ENCODE measurements at regions not wholly inside any gene's neighbourhood (a gene's known extent, or its start where the extent isn't known, plus 50 kb on each side); places are given as distances from the start of the nearest gene placed in this dataset.

DNA sequence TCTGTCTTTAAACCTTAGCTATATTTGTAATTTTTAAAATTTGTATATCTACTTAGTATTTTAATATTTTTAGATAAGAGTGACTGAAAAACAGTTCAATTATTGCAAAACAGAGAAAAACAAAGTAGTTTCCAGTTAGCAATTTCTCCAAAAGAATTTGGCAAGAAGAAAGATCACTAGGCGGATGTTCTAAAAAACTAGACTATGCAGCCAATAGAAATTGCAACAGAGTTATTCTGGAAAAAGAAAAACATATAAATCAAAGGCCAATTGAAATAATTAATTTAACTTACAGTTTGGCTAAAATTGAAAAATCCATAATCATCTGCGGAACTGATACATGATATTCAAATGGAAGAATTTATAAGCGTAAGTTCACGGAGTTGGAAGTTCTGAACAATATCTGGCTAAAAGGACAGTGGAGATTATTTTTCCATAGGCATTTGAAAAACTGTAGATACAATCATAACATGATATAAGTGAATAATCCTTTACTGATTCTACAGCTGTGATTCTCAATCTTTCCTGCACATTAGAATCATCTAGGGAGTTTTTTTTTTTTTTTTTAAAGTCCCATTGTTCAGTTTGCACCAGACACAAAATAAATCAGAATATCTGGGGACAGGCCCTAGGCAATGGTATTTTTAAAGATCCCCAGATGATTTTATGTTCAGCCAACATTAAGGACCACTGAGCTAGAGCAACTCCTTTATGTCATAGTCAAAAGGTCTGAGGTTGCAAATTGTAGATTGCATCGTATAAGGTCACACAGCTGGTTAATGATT is 605.1 kb upstream of the DAB2 start:
- no peak for DNase-seq

DNA sequence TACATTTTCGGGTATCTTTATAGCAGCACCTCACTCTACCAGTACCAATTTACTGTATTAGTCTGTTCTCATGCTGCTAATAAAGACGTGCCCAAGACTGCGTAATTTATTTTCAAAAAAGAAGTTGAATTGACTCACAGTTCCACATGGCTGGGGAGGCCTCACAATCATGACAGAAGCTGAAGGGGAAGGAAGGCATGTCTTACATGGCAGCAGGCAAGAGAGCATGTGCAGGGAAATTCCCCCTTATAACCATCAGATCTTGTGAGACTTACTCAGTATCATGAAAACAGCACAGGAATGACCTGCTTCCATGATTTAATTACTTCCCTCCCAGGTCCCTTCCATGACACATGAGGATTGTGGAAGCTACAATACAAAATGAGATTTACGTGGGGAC is 602.6 kb upstream of the DAB2 start:
- DNase-seq, result no peak

DNA sequence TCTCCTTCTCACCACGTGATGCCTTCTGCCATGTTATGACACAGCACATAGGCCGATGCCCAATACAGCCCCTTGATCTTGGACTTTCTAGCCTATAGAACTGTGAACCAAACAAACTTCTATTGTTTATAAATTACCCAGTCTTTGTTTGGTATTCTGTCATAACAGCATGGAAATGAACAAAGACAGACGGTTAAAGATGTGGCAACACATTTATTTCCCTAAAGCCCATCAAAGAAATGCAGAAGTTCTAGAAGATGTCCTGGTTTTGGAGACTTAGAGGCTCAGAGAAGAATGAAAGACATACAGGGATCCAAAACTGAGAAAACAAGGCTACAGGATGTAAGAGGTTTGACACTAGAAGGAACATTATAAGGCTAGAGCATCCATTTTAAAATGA is 600.8 kb upstream of the DAB2 start:
- no peak for DNase-seq

DNA sequence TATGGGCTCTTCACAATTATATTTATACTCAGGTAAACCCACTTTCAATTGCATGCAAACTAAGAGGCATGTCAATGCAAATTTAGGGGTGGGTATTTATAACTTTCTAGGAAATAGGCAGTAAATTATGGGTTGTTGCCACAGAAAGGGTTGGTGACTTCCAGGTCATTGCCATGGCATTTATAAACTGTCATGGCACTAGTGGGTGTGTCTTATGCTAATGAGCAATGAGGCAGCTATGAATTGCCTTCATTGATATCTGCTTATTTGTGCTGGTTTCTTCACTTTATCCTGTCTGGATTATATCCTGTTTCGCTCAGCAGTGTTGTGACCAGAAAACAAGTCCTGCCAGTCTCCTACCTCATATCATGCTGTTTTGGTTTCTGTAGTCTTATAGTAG is 597.3 kb upstream of the DAB2 start:
- DNase-seq, result no peak

DNA sequence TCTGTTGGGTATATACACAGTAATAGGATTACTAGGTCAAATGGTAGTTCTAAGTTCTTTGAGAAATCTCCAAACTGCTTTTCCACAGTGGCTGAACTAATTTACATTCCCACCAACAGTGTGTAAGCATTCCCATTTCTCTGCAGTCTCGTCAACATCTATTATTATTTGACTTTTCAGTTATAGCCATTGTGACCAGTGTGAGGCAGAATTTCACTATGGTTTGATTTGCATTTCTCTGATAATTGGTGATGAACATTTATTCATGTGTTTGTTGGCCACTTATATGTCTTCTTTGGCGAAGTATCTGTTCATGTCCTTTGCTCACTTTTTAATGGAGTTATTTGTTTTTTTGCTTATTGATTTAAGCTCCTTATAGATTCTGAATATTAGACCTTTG is 596.2 kb upstream of the DAB2 start:
- DNase-seq, result no peak

DNA sequence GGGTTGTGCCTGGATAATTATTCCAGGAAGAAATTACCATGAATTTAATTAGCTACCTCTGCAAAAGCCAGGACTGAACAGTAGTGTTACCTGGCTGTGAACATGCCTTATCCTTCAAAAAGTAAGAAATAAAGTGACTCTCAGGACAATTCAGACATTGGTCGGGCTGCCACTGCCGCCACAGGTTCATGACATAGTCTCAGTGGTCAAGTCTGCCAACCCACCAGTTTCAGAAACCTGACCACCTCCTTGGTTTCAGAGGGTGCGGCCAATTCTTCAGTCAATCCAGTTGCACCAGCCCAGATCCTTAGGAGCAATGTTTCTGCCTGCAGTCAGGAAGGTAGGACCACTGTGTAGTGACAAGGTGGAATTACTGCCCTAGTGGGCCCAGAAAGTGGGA is 593.1 kb upstream of the DAB2 start:
- DNase-seq, result no peak

DNA sequence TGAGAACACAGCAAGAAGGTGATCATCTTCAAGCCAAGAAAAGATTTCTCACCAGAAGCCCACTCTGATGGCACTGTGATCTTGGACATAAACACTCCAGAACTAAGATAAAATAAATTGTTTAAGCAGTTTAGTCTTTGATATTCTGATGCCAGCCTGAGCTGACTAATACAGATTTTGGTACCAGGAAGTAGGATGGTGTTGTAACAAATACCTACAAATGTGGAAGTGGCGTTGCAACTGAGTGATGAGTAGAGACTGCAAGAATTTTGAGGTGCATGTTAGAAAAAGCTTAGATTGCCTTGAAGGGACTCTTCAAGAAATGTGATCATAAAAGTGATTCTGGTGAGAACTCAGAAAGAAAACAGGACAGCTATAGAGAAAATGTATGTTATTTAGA is 592.4 kb upstream of the DAB2 start:
- DNase-seq, result no peak

DNA sequence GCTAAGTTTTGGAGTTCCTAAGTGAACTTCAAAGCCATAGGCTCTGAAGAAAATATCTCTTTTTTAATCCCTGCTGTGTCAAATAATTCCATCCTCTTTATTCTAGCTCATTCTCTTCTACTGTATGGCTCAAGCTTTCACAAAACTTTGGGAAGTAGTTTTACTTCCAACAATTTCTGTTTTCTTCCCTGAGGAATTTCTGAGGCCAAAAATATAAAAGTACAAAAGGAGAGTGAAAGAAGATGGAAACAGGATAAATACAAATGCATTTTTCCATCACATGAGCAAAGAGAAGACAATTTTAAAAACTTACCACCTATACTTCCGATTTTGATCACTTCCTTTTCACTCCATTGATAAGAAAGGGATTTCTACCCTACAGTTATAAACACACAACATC is 585.7 kb upstream of the DAB2 start:
- no peak for DNase-seq

DNA sequence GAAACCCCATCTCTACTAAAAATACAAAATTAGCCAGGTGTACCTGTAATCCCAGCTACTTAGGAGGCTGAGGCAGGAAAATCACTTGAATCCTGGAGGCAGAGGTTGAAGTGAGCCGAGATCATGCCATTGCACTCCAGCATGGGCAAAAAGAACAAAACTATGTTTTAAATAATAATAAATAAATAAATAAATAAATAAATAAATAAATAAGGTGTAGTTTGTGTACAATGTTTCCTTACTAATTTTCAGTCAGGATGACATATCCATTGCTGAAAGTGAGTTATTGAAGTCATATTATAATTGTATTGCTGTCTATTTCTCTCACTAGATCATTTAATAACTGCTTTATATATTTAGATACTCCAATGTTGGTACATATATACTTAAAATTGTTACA is 581.5 kb upstream of the DAB2 start:
- DNase-seq, result no peak

DNA sequence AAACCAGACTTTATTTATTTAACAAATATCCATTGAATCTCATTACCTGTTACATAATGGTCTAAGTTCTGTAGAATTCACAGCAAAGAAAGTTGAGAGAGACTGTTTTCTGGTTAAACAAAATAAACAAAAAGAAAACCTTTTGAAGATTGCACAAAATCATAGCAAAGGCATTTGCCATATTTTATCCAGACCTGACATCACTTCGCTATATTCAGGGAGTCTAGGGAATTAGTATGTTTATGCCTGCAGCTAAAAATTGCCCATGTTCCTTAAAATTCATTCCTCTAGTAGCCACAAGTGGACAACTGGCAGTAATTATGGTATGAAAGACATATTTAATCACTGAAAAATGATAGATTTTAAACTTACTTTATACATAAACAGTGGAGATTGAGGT is 577.0 kb upstream of the DAB2 start:
- DNase-seq, result no peak

DNA sequence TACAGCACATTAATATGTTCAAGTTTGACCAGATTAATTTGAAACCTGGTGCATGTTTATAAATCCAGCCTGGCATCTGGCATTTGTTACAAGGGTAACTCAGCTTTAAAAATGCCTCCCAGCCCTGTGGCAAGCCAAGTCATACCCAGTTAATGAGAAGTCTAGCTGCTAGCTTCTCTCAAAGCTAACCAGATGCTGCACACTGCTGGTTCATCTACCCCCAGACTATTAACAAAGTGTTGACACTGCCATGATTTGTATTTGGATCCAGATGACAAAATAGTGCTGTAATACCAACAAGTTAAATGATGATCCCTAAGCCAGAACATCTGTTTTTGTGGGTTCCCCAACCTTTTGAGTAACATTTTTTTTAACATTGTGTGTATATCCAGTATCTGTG is 573.7 kb upstream of the DAB2 start:
- no peak for DNase-seq

DNA sequence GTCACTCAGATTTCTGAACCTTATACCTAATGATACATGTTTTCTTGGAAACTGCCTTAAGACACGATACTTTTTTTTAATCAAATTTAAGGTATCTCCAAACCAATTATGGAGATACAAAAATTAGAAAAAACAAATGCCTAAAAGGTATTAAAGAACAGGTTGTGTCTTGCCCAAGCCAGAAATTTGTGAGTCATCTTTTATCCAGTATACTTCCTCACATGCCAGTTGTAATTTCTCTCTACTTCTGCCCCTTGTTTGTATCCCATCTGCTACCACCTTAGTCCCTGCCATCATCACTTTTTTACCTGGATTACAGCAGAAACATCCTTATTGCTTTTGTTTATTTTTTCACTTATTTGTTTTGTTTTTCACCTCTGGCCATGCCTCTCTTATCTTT is 571.2 kb upstream of the DAB2 start:
- no peak for DNase-seq

DNA sequence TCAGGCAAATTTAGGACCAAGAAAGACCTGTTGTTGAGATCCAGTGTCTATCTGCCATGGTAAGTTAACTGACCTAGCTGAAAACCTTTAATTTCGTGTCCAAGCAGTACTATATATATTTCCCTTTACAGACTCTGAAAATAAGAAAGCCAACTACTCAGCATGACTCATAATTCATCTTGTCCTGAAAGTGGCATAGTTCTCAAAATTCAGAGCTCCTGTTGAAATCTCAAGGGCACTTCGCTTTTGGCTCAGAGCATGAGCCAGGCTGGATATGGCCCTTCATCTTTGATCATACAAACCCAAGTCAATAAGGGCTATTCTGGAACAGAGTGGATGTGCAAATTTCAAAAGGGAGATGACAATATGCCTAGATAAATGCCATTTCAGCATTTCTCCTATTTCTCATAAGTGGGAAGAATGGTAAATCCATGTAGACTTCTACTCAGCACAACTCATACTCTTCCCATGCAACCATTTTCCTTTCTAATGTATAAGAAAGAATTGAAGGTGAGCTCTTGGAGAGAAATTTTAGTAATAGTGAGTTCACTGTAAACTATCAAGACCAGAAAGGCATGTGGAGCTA is 567.9 kb upstream of the DAB2 start:
- no peak for DNase-seq

DNA sequence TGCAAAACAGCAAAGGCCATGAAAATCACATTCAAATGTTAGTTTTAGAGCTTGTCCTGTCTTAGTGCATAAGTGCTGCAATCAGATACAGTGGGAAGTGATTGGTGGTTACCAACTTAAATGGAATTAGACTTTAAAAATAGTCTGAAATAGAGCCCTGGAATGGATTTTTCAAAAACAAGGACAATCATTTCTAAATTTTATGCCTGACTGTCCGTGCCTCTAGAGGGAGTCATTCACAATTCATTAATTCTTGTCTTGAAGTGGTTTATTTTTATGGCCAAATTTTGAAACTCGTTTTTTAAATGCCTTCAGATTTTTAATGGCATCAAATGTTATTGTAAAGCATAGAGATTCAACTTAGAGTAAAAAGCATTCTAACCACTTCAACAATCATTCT is 561.8 kb upstream of the DAB2 start:
- DNase-seq, result no peak

DNA sequence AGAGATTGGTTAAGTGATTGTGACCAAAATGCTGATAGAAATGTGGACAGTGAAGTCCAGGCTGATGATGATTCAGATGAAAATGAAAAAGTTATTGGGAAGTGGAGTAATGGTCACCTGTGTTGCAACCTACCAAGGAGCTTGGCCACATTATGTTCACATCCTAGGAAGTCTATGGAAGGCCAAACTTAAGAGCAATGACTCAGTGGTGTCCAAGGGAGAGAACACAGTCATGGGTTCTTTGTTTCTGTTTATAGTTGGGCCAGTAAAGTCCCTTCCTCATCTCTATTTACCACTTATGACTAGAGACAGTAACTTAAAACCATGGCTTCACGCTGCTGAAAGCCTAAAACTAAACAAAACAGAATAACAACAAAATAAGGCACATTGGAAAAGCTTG is 555.3 kb upstream of the DAB2 start:
- DNase-seq, result no peak

DNA sequence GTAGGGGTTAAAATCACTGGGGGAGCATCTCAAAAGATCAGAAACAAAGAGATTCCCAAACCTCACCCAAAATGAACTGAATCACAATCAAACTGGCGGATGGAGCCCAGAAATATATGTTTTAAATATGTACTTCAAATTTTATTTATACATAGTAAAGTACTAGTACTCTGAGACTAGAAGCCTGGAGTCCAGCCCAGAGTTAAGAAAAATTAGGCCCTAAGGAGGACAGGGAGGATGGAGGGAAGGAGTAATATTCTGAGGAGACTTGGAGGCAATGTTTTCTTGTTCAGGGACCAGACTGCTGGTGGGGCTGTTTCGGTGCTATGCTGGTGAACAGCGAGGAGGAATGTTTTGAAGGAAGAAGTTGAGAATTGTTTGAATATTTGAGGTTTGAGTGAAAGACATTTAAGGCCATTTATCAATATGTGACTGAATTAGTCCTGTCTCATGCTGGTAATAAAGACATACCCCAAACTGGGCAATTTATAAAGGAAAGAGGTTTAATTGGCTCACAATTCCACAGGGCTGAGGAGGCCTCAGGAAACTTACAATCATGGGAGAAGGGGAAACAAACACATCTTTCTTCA is 552.4 kb upstream of the DAB2 start:
- DNase-seq, result no peak

DNA sequence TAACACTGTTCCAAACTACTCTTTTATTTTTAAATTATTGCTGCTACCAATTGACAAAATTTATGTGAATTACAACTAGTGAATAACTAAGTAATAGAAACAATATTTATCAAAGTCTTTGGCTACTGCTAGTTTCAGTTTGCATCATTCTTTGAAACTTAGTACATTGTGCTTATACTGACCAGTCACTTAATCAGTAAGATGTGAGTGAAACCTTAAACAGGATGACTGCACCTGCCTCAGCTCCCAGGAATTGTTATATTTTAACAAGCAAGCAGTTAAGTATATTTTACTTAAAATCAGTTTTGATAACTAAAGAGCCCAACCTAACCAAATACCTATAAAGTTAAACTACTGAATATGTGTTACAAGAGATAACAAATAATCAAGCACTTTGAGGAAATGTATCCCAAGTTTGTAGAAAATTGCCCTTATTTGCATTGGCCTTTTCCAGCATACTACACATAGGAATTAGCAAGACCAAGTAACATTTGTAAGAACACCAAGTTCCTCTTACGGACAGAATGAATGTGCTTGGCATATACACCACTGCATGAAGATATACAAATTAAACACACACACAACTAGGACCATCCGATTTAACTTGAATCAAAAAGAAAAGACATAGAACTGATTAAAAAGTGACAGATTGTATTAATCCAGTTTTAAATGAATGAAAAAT is 545.5 kb upstream of the DAB2 start:
- DNase-seq, result no peak

DNA sequence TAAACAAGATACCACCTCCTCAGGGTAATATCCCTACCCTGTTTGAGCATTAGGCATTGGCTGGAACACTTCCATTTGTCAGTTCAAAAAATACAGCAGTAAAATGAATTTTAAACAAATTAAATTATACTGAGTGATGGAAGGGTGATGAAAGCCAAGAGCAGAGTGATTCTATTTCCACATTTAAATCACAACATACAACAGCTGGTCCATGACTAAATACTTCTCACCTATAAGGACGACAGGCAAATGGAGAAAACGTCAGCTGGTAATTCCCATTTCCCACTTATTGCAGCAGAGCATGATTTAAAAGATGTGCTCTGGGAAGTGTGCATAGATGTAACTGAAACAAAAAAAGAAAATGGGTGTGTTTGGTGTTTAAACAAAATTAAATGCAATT is 543.6 kb upstream of the DAB2 start:
- no peak for DNase-seq

DNA sequence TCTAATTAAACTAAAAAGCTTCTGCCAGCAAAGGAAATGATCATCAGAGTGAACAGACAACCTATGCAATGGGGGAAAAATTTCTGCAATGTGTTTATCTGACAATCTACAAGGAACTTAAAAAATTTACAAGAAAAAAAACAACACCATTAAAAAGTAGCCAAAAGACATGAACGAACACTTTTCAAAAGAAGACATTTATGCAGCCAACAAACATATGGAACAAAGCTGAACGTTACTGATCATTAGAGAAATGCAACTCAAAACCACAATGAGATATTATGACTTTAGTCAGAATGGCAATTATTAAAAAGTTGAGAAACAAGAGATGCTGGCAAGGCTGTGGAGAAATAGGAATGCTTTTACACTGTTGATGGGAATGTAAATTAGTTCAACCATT is 530.4 kb upstream of the DAB2 start:
- no peak for DNase-seq

DNA sequence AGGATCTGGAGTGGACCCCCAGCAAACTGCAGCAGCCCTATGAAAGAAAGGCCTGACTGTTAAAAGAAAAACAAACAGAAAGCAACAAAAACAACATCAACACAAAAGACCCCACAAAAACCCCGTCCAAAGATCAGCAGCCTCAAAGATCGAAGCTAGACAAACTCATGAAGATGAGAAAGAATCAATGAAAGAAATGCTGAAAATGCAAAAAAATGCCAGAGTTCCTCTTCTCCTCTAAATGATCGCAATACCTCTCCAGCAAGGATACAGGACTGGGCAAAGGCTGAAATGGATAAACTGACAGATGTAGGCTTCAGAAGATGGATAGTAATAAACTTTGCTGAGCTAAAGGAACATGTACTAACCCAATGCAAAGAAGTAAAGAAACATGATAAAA is 526.3 kb upstream of the DAB2 start:
- no peak for DNase-seq

DNA sequence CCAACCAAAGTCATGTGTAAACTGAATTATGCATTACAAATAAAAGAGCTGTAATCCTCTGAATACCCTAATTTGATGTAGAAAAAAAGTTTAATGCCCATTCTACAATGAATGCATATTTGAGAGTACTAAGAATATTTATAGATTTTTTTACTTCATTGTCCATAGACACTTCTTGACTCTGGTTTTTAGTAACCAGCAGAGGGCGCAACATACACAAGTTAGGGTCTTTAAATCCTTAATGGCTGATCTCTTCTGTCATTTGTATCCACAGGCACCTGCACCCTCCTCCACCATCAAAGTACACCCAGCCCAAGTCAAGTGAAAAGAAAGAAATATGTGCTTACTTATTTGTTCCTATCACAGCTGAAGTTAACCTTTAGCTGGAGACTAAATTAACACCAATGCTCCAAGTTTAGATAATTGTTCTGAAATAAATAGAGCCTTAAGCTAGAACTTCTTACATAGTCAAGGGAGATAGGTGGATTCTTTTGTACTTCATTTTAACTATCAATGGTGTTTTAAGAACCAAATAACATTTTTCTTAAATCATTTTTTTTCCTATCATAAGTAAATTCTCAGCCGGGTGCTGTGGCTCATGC is 524.2 kb upstream of the DAB2 start:
- peak; percentile 32 to 81 (median 58) for DNase-seq

DNA sequence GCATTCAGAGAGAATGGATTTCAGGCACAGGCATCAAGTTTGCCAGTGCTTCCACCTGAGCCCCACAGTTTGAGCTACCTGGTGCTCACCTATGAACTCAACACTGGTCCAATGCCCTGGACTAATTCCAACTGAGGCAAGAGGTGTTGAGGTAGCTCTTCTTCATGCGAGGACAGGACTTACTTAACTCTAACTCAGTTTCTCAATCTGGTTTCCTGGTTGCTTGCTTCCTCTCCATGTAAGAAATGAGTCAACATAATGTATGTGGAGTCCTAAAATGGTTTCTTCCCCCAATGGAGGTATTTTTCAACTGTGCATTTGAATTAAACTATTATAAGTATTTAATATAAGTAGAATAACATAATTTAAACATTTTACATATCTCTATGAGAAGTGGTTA is 523.6 kb upstream of the DAB2 start:
- no peak for DNase-seq

DNA sequence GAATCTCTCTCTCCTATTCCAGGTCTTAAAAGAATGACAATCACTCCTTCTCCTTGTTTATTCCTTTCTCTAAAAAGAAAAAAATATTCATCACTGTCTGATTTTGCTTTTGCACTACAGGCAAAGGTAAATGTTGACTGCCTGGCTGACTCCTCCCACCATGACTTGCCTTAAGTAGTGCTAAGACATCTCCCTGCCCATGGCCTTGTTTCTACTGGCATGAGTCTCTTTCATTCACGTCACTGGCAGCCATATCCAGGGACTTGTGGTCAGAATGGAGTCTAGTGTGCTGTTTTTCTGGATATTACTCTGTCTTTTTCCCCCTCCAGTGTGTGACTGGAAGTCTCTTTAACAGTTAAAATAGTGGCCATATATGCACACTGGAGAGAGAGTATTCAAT is 522.9 kb upstream of the DAB2 start:
- DNase-seq, result no peak

Measured in NCI-H1417 (cell line).